HG02588 (cell line): ENCODE measurements at regions not wholly inside any gene's neighbourhood (a gene's known extent, or its start where the extent isn't known, plus 50 kb on each side); places are given as distances from the start of the nearest gene placed in this dataset.

Experiments used
- ATAC-seq: cut with Tn5 transposase; IDR thresholded peaks from one replicate; pipeline ENCODE4 v1.9.1; 2021; ENCODE audit warnings: mild to moderate bottlenecking, moderate library complexity; ENCODE audit not compliant: unreplicated experiment

DNA sequence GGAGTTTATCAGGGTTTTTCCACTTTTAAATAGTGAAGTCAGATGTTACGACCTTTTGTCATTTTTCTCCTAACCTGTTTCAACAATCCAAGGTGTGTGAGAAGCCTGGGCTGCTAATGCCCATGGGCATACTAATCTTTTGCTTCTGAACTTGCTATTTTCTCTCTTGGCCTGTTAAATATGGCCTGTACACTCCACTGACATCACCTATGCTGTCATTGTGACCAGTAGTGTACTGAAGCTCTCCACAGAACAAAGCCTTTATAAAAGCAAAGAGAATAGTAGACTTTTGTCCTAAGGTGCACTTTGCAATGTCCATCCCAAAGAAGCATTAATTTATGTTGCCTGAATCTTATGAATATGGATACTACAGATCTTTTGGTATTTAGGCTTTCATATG, 1490.5 kb downstream of the STIM2 start:
- no peak for ATAC-seq

- ATAC-seq = no peak
These were observed 1491.2 kb downstream of the STIM2 start for GRCh38 chr4:28351826-28352225.

DNA sequence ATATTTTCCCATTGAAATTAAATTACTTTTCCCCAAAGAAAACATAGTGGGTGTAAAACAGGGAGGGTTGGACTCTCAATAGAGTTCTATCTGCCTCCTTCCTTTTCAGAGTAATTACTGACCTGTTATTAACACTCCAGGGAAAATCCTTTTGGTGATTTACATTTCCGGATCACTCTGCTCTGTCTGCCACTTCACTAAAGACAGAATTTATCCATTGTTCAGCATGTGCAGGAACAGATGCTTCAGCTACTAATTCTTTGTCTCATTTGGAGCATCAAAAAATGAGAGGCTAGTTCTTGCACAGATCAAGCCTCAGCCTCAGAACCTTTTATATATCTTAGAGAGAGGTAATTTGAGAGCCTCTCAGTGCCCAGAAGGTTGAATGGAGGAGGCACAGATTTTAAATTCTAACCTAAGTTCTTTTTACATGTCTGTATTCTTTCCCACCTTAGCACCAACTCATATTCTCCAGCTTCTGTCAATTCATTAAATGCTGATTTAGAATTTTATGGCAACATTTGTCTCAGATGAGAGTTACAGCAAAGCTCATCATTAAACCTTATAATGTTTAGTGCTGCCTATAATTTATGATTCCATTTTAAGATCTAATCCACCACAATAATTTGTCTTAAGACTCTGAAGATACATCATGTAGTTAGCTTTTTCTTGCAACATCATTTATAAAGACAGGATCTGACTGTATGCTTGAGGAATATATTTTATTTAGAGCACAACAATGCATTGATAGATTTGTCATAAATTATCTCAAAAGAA, 1494.4 kb downstream of the STIM2 start:
- no peak for ATAC-seq

GRCh38 chr4:28357990-28358389, 1497.3 kb downstream of the STIM2 start:
- no peak for ATAC-seq

GRCh38 chr4:28358606-28359005, 1498.0 kb downstream of the STIM2 start:
- no peak for ATAC-seq

DNA sequence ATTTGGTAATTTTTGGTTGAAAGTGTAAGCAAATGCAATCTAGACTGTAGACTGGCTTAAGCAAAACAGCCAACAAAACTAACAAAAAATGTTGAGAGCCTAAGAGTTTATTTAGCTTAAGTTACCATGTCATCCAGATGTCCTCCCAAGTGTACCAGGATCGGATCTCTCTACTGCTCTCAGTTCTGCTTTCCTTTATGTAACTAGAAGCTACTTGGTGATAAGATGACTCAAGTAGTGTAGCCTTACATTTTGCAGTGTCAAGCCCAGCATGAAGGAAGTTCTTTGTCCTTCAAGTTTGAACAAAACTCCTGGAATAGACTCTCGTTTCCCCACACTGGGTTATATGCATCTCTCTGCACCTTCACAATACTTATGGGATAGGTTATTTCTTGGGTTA, 1500.0 kb downstream of the STIM2 start:
- ATAC-seq = no peak

- ATAC-seq = no peak
These were observed 1501.5 kb downstream of the STIM2 start for GRCh38 chr4:28362169-28362568.

DNA sequence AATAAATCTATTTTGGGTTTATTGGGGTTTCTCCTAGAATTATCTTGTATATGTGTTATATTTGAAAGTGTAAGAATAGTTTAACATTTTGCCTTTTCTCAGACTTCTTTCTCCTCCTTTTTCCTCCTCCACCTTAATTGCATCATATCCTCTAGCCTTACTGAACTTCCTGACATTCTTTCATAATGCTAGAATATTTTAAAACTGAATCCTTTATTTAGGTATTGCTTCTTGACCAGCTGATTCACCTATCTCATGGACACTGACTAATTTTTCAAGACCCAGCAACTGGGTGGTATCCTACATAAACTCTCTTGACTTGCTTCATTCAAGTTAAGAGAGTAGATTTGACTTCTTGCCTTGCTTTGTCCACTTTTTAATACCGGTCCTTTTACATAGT, 1508.9 kb downstream of the STIM2 start:
- ATAC-seq = no peak

DNA sequence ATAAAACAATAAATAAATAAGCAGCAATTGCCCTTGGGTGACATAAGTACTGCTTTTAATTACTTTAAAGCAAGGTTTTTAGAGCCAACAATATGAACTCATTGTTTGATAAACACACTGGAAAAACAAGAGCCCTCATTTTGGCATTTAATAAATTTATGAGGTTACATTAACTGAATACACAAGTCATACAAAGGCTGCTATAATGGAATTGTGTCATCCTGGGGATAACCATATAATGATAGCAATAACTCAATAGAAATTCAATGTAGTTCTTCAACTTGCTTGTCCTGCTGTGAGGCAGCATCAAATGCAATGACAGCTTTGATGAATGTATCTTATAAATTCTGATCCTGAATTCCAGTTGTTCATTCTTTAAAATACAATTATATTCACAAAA, 1512.5 kb downstream of the STIM2 start:
- no peak for ATAC-seq

DNA sequence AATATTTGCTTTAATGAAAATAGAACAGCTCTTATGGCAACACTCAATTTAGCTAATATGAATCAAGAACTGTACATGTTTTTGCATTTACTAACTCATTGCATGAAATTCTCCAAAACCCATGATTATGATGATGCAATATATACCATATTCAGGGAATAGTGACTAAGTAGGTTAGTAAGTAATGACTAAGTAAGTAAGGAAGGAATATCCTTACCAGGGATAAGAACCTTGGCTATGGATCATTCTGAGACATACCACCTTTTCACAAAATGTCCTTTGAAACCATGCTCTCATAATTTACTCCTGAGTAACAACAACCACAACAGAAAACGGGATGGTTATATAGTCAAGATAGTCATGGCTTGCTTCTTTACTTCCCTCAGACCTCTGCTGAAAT, 1513.0 kb downstream of the STIM2 start:
- ATAC-seq = no peak

- no peak for ATAC-seq
These were observed 1517.6 kb downstream of the STIM2 start for GRCh38 chr4:28378109-28378830.

GRCh38 chr4:28385801-28386200, 1525.2 kb downstream of the STIM2 start:
- no peak for ATAC-seq

GRCh38 chr4:28386776-28387175, 1526.1 kb downstream of the STIM2 start:
- ATAC-seq = no peak

DNA sequence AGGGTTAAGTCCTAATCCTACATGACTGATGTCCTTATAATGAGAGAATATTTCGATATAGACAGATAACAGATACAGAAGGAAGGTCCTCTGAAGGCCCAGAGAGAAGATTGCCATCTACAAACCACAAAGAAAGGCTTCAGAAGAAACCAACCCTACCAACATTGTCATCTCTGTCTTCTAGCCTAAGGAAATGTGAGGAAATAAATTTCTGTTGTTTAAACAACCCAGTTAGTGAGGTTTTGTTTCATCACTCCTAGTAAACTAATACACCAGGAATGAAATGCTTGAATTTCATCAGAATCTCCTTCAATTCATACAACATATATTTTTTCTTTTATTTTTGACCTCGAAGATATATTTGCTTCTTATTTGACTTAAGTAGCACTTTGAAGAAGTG, 1527.8 kb downstream of the STIM2 start:
- ATAC-seq = no peak

DNA sequence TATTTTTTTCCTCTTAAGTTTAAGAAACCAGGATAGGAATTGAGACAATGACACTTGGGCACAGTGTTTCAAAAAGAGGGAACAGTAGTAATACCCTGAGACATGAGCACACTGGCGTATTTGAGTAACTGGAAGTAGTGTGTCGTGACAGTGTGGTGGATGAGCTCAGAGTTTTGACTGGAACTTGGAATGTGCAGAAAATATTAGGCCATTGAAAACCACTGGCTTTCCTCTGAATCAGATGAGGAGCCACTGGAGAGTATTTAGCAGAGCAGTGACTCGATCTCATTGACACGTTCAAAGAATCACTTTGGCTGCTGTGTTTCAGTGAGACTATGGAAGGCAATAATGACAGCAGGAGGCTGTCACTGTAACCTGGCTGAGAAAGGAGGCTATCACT, 1531.2 kb downstream of the STIM2 start:
- ATAC-seq = no peak

DNA sequence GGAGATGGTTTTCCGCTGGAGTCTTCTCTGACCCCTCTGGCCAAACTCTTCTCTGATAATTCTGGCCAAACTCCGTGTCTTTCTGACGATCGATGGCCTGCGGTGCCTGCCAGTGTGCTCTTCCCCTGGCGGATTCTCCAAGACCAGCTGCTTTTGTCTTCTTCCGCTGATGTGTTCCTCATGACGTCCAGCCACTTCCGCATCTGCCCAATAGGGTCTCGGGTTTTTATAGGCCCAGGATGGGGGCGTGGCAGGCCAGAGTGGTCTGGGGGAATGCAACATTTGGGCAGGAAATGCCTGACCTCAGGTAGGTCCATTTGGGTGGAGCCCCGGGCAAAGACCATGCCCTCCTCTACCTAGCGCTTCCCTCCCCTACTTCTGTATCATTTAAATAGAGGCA, 1542.1 kb downstream of the STIM2 start:
- no peak for ATAC-seq

DNA sequence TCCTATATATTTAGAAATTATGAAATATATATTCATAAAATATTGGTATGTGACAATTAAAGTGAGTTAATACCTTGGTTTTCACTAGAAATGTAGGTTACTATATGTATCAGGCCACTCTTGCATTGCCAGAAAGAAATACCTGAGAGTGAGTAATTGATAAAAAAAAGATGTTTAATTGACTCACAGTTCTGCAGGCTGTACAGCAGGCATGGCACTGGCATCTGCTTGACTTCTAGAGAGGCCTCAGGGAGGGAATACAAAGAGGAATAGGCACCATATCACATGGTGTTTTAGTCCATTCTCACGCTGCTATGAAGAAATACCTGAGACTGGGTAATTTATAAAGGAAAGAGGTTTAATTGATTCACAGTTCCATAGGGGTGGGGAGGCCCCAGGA, 1560.6 kb downstream of the STIM2 start:
- ATAC-seq = no peak

DNA sequence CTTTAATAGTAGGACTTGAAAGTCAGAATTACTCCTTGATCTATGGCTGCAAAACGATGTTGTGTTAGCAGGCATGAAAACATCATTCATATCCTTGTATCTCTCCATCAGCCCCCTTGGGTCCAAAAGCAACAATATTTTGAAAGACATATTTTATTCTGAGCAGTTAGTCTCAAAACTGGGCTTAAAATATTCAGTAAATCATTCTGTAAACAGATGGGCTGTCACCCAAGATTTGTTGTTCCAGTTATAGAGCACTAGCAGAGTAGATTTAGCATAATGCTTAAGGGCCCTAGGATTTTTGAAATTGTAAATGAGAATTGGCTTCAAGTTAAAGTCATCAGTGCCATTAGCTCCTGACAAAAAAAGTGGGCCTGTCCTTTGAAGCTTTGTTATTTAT, 1565.6 kb downstream of the STIM2 start:
- no peak for ATAC-seq

DNA sequence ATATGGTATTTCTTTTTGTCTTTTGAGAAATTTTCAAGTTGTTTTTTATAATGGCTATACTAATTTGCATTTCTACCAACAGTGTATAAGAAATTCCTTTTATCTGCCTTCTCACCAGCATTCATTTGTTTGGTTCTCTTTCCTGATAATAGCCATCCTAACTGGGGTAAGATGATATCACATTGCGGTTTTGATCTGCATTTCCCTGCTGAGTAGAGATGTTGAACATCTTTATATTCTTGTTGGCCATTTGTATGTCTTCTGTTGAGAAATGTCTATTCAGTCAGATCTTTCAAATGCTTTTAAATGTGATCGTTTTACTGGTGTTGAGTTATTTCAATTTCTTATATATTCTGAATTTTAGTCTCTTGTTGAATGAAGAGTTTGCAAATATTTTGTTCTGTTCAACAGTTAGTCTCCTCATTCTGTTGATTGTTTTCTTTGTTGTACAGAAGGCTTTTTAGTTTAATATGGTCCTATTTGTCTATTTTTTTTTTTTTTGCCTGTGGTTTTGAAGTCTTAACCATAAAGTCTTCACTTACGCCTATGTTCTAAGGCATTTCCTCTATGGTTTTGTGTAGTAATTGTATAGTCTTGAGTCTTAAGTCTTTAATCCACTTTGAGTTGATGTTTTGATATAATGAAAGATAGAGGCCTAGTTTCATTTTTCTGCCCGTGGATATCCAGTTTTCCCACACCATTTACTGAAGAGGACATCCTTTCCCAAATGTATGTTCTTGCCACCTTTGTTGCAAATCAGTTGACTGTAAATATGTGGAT, 1566.9 kb downstream of the STIM2 start:
- ATAC-seq = no peak

DNA sequence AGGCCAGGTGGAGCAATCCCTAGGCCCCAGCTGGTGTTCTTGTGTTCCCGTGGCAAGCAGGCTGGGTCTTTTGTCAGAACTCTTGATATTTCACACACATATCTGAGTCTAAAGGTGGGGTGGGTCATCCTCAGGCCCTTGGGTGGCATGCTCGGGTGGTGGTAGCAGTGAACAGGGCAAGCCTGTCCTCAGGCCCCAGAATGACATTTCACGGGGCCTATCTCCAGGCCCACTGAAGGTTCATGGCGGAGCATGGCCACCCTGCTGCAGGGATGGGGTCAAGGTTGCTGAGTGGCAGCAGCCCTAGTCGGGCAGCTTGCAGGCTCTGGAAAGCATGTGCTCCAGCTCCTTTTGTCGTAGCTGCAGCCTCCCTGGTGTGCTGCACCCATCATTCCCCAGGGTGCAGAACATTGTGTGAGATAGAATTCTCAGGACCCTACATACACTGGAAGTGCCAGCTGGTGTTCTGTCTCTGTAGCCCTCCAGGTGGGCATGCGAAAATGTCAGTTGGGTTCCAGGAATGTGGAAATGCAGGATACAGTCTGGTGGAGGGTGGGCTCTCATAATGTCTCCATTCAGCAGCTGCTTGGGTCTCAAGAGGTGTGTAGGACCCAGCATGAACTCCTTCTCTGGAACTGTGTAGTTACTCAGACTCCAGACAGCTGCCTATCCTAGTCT, 1571.8 kb downstream of the STIM2 start:
- no peak for ATAC-seq

- no peak for ATAC-seq
These were observed 1574.7 kb downstream of the STIM2 start for GRCh38 chr4:28435314-28435713.
